CD4-positive, alpha-beta T cell treated with Interleukin-21 for 1 hour (primary cell): ENCODE measurements at regions not wholly inside any gene's neighbourhood (a gene's known extent, or its start where the extent isn't known, plus 50 kb on each side); places are given as distances from the start of the nearest gene placed in this dataset.
"Not testable (repeated sequence)": the region's sequence is repeated elsewhere in the genome, so short reads cannot be mapped to it uniquely, and the experiment has no call there.

Source experiments
- DNase-seq: peaks from one replicate; pipeline ENCODE4 v3.0.0-alpha.2; 2020

- not testable (repeated sequence) for DNase-seq
These were observed 119.2 kb downstream of the SEPTIN14 start for GRCh38 chr7:55743454-55743717.

DNA sequence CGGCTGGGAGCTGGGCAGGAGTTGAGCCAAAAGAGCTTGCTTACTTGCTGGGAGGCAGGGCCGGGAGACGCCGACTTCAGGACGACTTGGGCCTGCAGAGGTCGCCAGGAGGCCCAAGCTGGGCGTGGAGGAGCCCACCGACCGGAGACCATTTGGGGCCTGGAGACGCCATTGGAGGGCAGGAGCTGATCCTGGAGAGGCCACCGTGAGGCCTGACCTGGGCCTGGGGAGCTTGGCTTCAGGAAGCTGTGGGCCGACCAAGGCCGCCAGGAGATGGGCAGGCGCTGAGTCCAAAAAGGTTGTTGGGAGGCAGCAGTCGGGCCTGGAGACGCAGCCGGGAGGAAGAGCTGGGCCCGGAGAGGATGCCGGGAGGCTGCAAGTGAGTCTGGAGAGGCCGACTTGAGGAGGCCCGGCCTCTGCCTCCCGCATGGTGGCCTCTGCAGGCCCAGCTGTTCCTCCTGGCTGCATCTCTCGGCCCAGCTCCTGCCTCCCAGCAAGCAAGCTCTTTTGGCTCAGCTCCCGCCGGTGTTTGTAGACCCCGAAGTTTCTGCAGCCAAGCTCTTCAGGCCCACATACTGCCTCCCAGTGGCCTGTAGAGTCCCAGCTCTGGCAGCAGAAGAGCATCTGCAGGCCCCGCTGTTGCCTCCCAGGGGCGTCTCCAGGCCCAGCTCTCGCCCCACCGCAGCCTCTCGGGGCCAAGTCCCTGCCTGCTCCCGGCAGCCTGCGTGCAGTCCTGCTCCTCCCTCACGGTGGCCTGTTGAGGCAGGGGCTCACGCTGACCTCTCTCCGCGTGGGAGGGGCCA is 119.7 kb downstream of the SEPTIN14 start:
- DNase-seq = not testable (repeated sequence)

DNA sequence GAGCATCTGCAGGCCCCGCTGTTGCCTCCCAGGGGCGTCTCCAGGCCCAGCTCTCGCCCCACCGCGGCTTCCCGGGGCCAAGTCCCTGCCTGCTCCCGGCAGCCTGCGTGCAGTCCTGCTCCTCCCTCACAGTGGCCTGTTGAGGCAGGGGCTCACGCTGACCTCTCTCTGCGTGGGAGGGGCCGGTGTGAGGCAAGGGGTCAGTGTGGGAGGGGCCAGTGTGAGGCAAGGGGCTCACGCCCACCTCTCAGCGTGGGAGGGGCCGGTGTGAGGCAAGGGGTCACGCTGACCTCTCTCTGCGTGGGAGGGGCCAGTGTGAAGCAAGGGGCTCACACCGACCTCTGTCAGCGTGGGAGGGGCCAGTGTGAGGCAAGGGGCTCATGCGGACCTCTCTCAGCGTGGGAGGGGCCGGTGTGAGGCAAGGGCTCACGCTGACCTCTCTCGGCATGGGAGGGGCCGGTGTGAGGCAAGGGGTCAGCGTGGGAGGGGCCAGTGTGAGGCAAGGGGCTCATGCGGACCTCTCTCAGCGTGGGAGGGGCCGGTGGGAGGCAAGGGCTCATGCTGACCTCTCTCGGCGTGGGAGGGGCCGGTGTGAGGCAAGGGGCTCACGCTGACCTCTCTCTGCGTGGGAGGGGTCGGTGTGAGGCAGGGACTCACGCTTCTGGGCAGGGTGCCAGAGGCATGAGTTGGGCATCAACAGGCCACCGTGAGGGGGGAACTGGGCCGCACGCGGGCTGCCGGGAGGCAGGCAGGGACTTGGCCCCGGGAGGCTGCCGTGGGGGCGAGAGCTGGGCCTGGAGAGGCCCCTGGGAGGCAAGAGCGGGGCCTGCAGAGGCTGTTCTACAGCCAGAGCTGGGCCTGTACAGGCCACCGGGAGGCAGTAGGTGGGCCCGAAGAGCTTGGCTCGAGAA is 120.6 kb downstream of the SEPTIN14 start:
- DNase-seq = not testable (repeated sequence)

DNA sequence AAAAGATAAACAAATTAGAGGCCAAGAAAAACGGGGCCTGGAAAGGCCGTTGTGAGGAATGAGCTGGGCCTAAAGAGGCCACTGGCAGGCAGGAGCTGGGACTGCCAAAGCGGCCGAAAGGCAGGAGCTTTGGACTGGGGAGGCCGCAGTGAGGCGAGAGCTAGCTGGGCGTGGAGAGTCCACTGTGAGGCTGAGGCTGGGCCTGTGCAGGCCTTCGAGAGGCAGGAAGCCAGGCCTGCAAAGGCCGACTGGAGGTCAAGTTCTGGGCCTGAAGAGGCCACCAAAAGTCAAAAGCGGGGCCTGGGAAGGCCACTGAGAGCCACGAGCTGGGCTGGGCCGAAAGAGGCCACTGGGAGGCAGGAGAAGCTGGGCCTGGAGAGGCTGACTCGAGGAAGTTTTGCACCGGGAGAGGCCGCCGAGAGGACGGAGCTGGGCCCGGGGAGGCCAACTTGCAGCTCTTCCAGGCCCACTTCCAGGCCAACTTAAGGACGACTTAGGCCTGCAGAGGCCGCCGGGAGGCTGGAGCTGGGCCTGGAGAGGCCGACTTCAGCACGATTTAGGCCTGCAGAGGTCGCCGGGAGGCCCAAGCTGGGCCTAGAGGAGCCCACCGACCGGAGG is 121.8 kb downstream of the SEPTIN14 start:
- not testable (repeated sequence) for DNase-seq

- DNase-seq = not testable (repeated sequence)
These were observed 122.5 kb downstream of the SEPTIN14 start for GRCh38 chr7:55740053-55740452.

GRCh38 chr7:55736641-55737221 is 125.8 kb downstream of the SEPTIN14 start:
- not testable (repeated sequence) for DNase-seq

GRCh38 chr7:55733241-55734140 is 129.1 kb downstream of the SEPTIN14 start:
- DNase-seq = no peak

- no peak for DNase-seq
These were observed 130.6 kb downstream of the SEPTIN14 start for GRCh38 chr7:55731931-55732330.

DNA sequence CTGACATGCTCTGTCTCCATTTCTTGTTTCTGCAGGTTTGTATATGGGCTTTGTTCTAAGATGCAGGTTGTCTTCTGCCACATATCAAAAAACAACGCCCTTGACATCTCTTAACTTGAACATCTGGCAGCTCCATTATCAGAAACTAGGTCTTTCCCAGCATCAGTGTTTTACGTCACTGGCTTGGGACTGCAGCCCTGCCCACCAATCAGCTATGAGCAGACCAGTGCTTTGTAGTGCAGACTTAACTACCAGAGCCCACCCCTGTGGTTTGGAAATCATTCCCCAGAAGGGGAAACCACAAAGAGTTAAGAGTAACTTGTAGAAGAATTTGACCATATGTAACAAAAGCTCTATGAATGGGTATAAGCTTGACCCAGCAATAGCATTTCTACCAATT is 132.4 kb downstream of the SEPTIN14 start:
- no peak for DNase-seq

DNA sequence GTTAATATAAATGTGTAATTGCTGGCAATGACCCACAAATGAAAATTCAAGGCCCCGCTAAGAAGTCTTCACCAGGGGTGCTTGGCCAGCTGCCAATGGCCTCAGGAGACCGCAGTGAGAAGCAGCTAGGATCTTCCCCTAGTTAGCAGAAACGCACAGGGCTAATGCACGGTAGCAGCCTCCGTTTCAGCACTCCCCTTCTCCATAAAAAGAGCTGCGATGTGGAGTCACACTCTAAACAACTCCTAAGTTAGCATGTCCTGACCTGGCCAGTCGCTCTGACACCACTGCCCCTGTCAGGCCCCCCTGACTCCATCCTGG is 139.0 kb downstream of the SEPTIN14 start:
- no peak for DNase-seq

- not testable (repeated sequence) for DNase-seq
These were observed 139.5 kb downstream of the SEPTIN14 start for GRCh38 chr7:55722874-55723620.

GRCh38 chr7:55721004-55721403 is 141.5 kb downstream of the SEPTIN14 start:
- DNase-seq = not testable (repeated sequence)

GRCh38 chr7:55715247-55715867 is 143.1 kb upstream of the VOPP1 start:
- not testable (repeated sequence) for DNase-seq

DNA sequence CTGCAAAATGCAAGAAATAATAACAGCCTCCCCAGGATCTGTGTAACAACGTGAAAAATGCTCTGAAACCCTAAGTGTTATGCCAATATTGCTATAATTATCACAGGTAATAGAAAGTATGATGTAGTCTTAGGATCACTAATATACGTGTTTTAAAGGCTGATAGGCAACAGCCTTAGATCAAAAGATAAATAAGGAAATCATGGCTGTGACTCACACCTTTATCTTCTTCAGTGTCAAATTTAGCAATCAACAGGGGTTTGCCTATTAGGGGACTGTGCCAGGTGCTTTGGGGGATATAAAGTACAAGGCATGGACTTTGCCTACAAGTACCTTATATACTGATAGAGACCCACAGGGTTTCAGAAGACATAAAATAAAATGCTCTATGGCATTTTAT is 142.1 kb upstream of the VOPP1 start:
- not testable (repeated sequence) for DNase-seq

DNA sequence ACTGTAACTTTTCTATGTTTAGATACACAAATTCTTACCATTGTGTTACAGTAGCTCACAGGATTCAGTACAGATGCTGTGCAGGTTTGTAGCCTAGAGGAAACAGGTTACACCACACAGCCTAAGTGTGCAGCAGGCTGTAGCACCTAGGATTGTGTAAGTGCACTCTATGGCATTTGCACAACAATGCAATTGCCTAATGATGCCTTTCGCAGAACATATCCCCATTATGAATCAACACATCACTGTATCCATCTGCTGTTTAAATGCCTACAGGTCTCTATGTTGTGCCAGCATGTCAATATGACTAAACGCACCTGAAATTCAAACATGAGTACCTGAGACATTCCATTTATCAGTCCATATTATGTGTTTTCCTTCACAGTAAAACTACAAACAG is 138.0 kb upstream of the VOPP1 start:
- DNase-seq = not testable (repeated sequence)

DNA sequence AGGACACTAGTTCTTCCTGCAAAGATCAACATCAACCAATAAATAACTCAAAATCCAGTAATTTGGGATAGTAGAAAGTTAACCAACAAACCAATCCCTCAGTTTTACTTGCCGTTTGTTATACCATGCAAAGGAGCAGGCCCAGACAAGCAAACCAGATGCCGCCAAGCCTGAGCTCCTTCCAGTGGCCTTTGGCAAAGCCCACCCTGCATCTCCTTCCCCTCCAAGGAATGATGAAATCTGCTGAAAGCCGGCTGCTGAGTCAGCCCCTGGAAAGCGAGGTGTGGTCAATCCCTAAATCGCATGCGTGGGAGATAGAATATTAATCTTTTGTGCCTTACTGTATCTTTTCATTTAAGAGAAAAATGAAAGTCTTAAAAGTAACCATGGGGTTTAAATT is 135.7 kb upstream of the VOPP1 start:
- not testable (repeated sequence) for DNase-seq

DNA sequence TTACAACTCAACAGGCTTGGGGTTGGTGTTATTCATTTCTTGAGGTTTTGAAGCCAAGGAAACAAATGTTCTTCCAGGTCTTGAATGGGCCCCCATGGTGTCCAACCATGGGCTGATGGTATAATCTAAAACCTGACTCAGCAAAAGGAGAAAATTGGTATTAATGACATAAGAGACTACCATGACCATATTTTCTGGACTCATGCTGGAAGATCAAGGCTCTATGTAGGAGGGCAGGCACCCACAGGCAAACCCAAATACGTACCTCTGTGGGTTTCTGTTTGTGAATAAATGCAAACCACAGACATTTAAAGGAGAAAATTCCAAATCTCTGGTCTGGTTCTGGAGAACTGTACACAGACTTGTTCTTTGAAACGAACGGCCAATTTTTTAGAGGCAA is 135.1 kb upstream of the VOPP1 start:
- not testable (repeated sequence) for DNase-seq

GRCh38 chr7:55706451-55707195 is 134.3 kb upstream of the VOPP1 start:
- not testable (repeated sequence) for DNase-seq

DNA sequence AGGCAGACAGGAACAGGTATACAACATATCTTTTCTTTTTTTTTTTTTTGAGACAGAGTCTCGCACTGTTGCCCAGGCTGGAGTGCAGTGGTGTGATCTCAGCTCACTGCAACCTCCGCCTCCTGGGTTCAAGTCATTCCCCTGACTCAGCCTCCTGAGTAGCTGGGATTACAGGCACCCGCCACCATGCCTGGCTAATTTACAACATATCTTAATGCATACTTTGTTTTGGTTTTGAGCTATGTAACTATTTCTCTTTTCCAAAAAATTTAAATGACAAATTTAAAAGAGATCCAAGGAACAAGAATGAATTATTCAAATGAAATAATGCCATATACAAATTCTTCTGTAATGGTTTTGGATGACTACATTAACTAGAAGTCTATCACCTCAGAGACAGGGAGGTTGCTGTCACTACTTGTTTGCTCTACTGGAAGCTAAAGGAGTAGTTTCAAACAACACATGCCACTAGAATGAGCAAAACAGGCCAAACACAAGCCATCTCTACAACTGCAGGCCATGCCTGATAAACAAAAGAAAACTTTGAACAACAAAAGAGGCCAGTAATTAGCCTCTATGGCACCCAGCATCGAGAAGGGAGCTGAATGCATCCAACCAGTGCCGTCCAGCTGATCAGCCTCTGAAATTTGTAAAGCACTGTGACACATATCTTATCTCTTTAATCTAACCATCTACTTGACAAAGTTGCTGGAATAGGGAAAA is 133.6 kb upstream of the VOPP1 start:
- DNase-seq = not testable (repeated sequence)

DNA sequence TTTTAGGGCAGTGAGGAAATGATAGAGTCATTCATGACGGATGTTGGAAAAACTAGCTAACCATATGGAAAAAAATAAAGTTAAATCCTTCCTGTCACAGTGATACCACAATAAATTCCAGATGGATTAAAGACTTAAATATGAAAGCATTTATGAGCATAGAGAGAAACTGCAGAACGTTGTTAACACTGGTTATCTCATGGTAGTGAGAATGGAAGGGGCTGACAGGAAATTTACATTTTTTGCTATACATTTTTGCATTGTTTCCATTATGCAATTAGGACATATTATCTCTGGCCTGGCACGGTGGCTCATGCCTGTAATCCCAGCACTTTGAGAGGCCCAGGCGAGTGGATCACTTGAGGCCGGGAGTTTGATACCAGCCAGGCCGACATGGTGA is 130.5 kb upstream of the VOPP1 start:
- DNase-seq = not testable (repeated sequence)
